WTC11 (cell line): ENCODE measurements at regions not wholly inside any gene's neighbourhood (a gene's known extent, or its start where the extent isn't known, plus 50 kb on each side); places are given as distances from the start of the nearest gene placed in this dataset.
"Not testable (repeated sequence)": the region's sequence is repeated elsewhere in the genome, so short reads cannot be mapped to it uniquely, and the experiment has no call there.

ENCODE experiments used
- ATF1 ChIP-seq: sonication (generic); formaldehyde crosslinking; IDR thresholded peaks from 2 replicates; pipeline ENCODE4 v1.8.1; 2023; ENCODE audit warnings: mild to moderate bottlenecking, moderate library complexity, missing genetic modification reagents
- ELF4 ChIP-seq: sonication (generic); formaldehyde crosslinking; IDR thresholded peaks from 2 replicates; pipeline ENCODE4 v1.8.1; 2022; ENCODE audit warnings: low read depth, mild to moderate bottlenecking, moderate library complexity, missing genetic modification reagents
- NFYB ChIP-seq: sonication (generic); formaldehyde crosslinking; conservative IDR thresholded peaks from 2 replicates; pipeline ENCODE4 v1.8.0; 2022; ENCODE audit warnings: low read depth, missing genetic modification reagents
- SMAD3 ChIP-seq: sonication (generic); formaldehyde crosslinking; IDR thresholded peaks from 2 replicates; pipeline ENCODE4 v1.8.0; 2022; ENCODE audit warnings: missing genetic modification reagents, mild to moderate bottlenecking, borderline replicate concordance
- TF ChIP-seq, protein P1 (sequence below): fragments of 200-600 bp; IDR thresholded peaks from 2 replicates; pipeline ENCODE4 v1.8.0; 2022; ENCODE audit warnings: antibody characterized with exemption
- TF ChIP-seq, protein P2 (sequence below): sonication (generic); formaldehyde crosslinking; IDR thresholded peaks from 2 replicates; pipeline ENCODE4 v1.8.1; 2023; ENCODE audit warnings: mild to moderate bottlenecking, missing genetic modification reagents, moderate library complexity
- TF ChIP-seq, protein P3 (sequence below): sonication (generic); formaldehyde crosslinking; IDR thresholded peaks from 2 replicates; pipeline ENCODE4 v1.8.0; 2022; ENCODE audit warnings: mild to moderate bottlenecking, missing genetic modification reagents

DNA sequence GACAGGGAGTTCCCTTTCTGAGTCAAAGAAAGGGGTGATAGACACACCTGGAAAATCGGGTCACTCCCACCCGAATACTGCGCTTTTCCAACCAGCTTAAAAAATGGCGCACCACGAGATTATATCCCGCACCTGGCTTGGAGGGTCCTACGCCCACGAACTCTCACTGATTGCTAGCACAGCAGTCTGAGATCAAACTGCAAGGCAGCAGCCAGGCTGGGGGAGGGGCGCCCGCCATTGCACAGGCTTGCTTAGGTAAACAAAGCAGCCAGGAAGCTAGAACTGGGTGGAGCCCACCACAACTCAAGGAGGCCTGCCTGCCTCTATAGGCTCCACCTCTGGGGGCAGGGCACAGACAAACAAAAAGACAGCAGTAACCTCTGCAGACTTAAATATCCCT lies 132.3 kb upstream of the ISL1 start:
- TF ChIP-seq, protein P1, sequence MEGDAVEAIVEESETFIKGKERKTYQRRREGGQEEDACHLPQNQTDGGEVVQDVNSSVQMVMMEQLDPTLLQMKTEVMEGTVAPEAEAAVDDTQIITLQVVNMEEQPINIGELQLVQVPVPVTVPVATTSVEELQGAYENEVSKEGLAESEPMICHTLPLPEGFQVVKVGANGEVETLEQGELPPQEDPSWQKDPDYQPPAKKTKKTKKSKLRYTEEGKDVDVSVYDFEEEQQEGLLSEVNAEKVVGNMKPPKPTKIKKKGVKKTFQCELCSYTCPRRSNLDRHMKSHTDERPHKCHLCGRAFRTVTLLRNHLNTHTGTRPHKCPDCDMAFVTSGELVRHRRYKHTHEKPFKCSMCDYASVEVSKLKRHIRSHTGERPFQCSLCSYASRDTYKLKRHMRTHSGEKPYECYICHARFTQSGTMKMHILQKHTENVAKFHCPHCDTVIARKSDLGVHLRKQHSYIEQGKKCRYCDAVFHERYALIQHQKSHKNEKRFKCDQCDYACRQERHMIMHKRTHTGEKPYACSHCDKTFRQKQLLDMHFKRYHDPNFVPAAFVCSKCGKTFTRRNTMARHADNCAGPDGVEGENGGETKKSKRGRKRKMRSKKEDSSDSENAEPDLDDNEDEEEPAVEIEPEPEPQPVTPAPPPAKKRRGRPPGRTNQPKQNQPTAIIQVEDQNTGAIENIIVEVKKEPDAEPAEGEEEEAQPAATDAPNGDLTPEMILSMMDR: not testable (repeated sequence)
- TF ChIP-seq SMAD3; ATF1 (CRISPR knock-in tag); NFYB (CRISPR knock-in tag); ELF4 (CRISPR knock-in tag): not testable (repeated sequence)
- TF ChIP-seq, protein P2, sequence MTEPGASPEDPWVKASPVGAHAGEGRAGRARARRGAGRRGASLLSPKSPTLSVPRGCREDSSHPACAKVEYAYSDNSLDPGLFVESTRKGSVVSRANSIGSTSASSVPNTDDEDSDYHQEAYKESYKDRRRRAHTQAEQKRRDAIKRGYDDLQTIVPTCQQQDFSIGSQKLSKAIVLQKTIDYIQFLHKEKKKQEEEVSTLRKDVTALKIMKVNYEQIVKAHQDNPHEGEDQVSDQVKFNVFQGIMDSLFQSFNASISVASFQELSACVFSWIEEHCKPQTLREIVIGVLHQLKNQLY: not testable (repeated sequence)
- TF ChIP-seq, protein P3, sequence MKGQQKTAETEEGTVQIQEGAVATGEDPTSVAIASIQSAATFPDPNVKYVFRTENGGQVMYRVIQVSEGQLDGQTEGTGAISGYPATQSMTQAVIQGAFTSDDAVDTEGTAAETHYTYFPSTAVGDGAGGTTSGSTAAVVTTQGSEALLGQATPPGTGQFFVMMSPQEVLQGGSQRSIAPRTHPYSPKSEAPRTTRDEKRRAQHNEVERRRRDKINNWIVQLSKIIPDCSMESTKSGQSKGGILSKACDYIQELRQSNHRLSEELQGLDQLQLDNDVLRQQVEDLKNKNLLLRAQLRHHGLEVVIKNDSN: not testable (repeated sequence)
